Cardiac fibroblast (primary cell): ENCODE measurements at regions not wholly inside any gene's neighbourhood (a gene's known extent, or its start where the extent isn't known, plus 50 kb on each side); places are given as distances from the start of the nearest gene placed in this dataset.

Source experiments
- DNase-seq, 2 donors: peaks; one replicate each; pipeline versions ENCODE4 v3.0.0 to v3.0.0-alpha.2; 2010; ENCODE audit warnings: low read depth in 2 of 2
- H3K4me3 ChIP-seq, 2 donors: replicated peaks in 1 of 2; 1 replicate in 1 of 2; 2 replicates in 1 of 2; pipeline ENCODE4 v1.5.1; 2011; ENCODE audit warnings: low read depth in 2 of 2, low read length in 2 of 2, mild to moderate bottlenecking in 2 of 2, moderate library complexity in 1 of 2
- CTCF ChIP-seq: IDR thresholded peaks from one replicate; pipeline ENCODE4 v1.5.1; 2011; ENCODE audit warnings: low read depth, mild to moderate bottlenecking, low read length, inconsistent platforms

- peak in 1 of 2 donors; percentile 2 for DNase-seq
- no peak overlapping the region for H3K4me3 ChIP-seq
- TF ChIP-seq CTCF: no peak
These were observed 418.2 kb downstream of the GRB14 start for GRCh38 chr2:164203131-164203530.

GRCh38 chr2:164198256-164198655 lies 423.0 kb downstream of the GRB14 start:
- H3K4me3 ChIP-seq: no peak overlapping the region
- TF ChIP-seq CTCF: no peak
- no peak for DNase-seq

GRCh38 chr2:164190700-164191099 lies 430.6 kb downstream of the GRB14 start:
- H3K4me3 ChIP-seq: no peak overlapping the region
- no peak for TF ChIP-seq CTCF
- no peak for DNase-seq

GRCh38 chr2:164189851-164190250 lies 431.4 kb downstream of the GRB14 start:
- no peak for TF ChIP-seq CTCF
- DNase-seq: no peak
- no peak overlapping the region for H3K4me3 ChIP-seq

- DNase-seq: no peak
- H3K4me3 ChIP-seq: no peak overlapping the region
- no peak for TF ChIP-seq CTCF
These were observed 434.2 kb downstream of the GRB14 start for GRCh38 chr2:164187121-164187520.

- TF ChIP-seq CTCF: no peak
- H3K4me3 ChIP-seq: no peak overlapping the region
- no peak for DNase-seq
These were observed 434.7 kb downstream of the GRB14 start for GRCh38 chr2:164186591-164186990.

- DNase-seq: no peak
- no peak overlapping the region for H3K4me3 ChIP-seq
- TF ChIP-seq CTCF: no peak
These were observed 439.1 kb downstream of the GRB14 start for GRCh38 chr2:164182116-164182627.
